GM13977 (cell line): ENCODE measurements at regions not wholly inside any gene's neighbourhood (a gene's known extent, or its start where the extent isn't known, plus 50 kb on each side); places are given as distances from the start of the nearest gene placed in this dataset.

Experiments
- DNase-seq: peaks from one replicate; pipeline ENCODE4 v3.0.0; 2012; ENCODE audit warnings: low spot score
- CTCF ChIP-seq: IDR thresholded peaks from 2 replicates; pipeline ENCODE4 v1.5.1; 2012; ENCODE audit warnings: mild to moderate bottlenecking, control low read depth; ENCODE audit not compliant: insufficient read depth; ENCODE audit errors: extremely low read depth, missing control alignments
- in situ Hi-C: fragments of 300-500 bp; cut with MboI; formaldehyde crosslinking; loops from one replicate; pipeline ENCODE4 v1.12.0; 2022; ENCODE audit warnings: low sequenced_read_pairs, low pct_unique_long_range_greater_than_20kb, mixed read lengths, inconsistent platforms; ENCODE audit not compliant: unreplicated experiment

- in situ Hi-C loops: no loop called here
- no peak for TF ChIP-seq CTCF
Measured at GRCh38 chr6:11295969-11296368, 63.5 kb upstream of the NEDD9 start.

DNA sequence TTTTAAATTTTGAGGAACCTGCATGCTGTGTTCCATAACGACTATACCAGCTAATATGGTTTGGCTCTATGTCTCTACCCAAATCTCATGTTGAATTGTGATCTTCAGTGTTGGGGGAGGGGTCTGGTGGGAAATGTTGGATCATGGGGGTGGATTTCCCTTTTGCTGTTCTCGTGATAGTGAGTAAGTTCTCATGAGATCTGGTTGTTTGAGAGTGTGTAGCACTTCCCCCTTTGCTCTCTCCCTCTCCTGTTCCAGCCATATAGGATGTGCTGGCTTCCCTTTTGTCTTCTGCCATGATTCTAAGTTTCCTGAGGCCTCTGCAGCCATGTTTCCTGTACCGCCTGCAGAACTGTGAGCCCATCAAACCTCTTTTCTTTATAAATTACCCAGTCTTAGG lies 61.8 kb upstream of the NEDD9 start:
- in situ Hi-C loops: no loop called here
- no peak for DNase-seq
- no peak for TF ChIP-seq CTCF

More at GRCh38 chr6:11295969-11296368, 63.5 kb upstream of the NEDD9 start:
- DNase-seq: no peak

- DNase-seq: no peak
- in situ Hi-C loops: no loop called here
- no peak for TF ChIP-seq CTCF
Measured at GRCh38 chr6:11292594-11293236, 60.2 kb upstream of the NEDD9 start.

GRCh38 chr6:11292091-11292490 lies 59.6 kb upstream of the NEDD9 start:
- no peak for TF ChIP-seq CTCF
- no peak for DNase-seq
- in situ Hi-C loops: no loop called here

- peak; percentile 34 for DNase-seq
- in situ Hi-C loops: no loop called here
- TF ChIP-seq CTCF: no peak
Measured at GRCh38 chr6:11291582-11291981, 59.1 kb upstream of the NEDD9 start.

DNA sequence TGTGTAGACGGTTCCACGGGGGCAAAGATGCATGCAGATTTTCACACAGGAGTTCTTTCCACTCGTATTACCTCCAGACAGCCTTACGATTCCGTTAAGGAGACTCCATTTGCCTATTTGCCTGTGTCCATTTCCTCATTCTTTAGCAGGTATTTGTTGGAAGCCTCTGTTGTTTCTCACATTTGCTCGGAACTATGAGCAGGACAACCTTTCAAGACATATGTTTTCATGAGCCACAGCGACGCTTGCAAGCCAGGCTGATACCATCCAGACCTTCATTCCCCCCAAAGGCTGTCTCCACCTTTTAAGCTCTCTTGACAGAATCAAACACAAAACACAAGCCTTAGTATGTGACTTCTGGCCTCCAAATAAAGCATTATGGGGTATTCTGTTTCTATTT lies 57.6 kb upstream of the NEDD9 start:
- no peak for TF ChIP-seq CTCF
- no peak for DNase-seq
- in situ Hi-C loops: no loop called here
